GM13976 (cell line): ENCODE measurements at regions not wholly inside any gene's neighbourhood (a gene's known extent, or its start where the extent isn't known, plus 50 kb on each side); places are given as distances from the start of the nearest gene placed in this dataset.

ENCODE experiments used
- DNase-seq: peaks from one replicate; pipeline ENCODE4 v3.0.0; 2012; ENCODE audit warnings: low spot score
- CTCF ChIP-seq: IDR thresholded peaks from 2 replicates; pipeline ENCODE4 v1.5.1; 2012; ENCODE audit warnings: borderline replicate concordance, mild to moderate bottlenecking; ENCODE audit not compliant: insufficient read depth; ENCODE audit errors: extremely low read depth, missing control alignments, control extremely low read depth
- in situ Hi-C: fragments of 300-500 bp; cut with MboI; formaldehyde crosslinking; loops from one replicate; pipeline ENCODE4 v1.12.0; 2022; ENCODE audit warnings: low sequenced_read_pairs, mixed read lengths, inconsistent platforms; ENCODE audit not compliant: unreplicated experiment

- in situ Hi-C loops = no loop called here
- no peak for DNase-seq
- no peak for TF ChIP-seq CTCF
These were observed 255.5 kb downstream of the OPA1 start for GRCh38 chr3:193848547-193848946.

GRCh38 chr3:193850084-193850619 lies 257.1 kb downstream of the OPA1 start:
- in situ Hi-C loops = no loop called here
- DNase-seq = no peak
- TF ChIP-seq CTCF = no peak

- in situ Hi-C loops = no loop called here
- TF ChIP-seq CTCF = no peak
- no peak for DNase-seq
These were observed 258.4 kb downstream of the OPA1 start for GRCh38 chr3:193851428-193851847.

GRCh38 chr3:193851941-193852674 lies 259.1 kb downstream of the OPA1 start:
- in situ Hi-C loops = no loop called here
- TF ChIP-seq CTCF = no peak
- DNase-seq = no peak

GRCh38 chr3:193852901-193853300 lies 259.9 kb downstream of the OPA1 start:
- no peak for TF ChIP-seq CTCF
- in situ Hi-C loops = no loop called here
- DNase-seq = no peak

- DNase-seq = no peak
- no peak for TF ChIP-seq CTCF
- in situ Hi-C loops = no loop called here
These were observed 260.7 kb downstream of the OPA1 start for GRCh38 chr3:193853511-193854219.
